ENCODE measurements at regions not wholly inside any gene's neighbourhood (a gene's known extent, or its start where the extent isn't known, plus 50 kb on each side); places are given as distances from the start of the nearest gene placed in this dataset.

GRCh38 chr18:40863801-40864200 is 1091.2 kb upstream of the PIK3C3 start:
- no peaks in the 10 kb centered on the region for H3K9me3 ChIP-seq
- no peak overlapping the region for H3K27ac ChIP-seq
- WGBS = 49% methylated on average over 3 of the region's 3 CpGs
- TF ChIP-seq EP300 (IDR thresholded peaks at IDR 0.05) = no peak
- TF ChIP-seq POLR2A (IDR thresholded peaks at IDR 0.05) = no peak
- TF ChIP-seq POLR2AphosphoS5 (IDR thresholded peaks at IDR 0.05) = no peak
- no peak for TF ChIP-seq CTCF (IDR thresholded peaks at IDR 0.05)
- no peaks in the 10 kb centered on the region for H3K36me3 ChIP-seq
- H3K27me3 ChIP-seq = no peaks in the 10 kb centered on the region
- no peaks in the 10 kb centered on the region for H3K4me1 ChIP-seq
- H3K4me3 ChIP-seq = no peak overlapping the region
- no peak for DNase-seq (ENCODE audit: low spot score in 2 of 2)

- H3K4me3 ChIP-seq = no peak overlapping the region
- no peak for DNase-seq (ENCODE audit: low spot score in 2 of 2)
- 62% methylated on average over 2 of the region's 2 CpGs for WGBS
- no peaks in the 10 kb centered on the region for H3K36me3 ChIP-seq
- H3K27me3 ChIP-seq = no peaks in the 10 kb centered on the region
- H3K27ac ChIP-seq = no peak overlapping the region
- no peaks in the 10 kb centered on the region for H3K9me3 ChIP-seq
- H3K4me1 ChIP-seq = no peaks in the 10 kb centered on the region
- no peak for TF ChIP-seq POLR2A (IDR thresholded peaks at IDR 0.05)
- TF ChIP-seq CTCF (IDR thresholded peaks at IDR 0.05) = no peak
- no peak for TF ChIP-seq EP300 (IDR thresholded peaks at IDR 0.05)
- no peak for TF ChIP-seq POLR2AphosphoS5 (IDR thresholded peaks at IDR 0.05)
Measured at GRCh38 chr18:40860189-40860588, 1094.8 kb upstream of the PIK3C3 start.

GRCh38 chr18:40855661-40856060 is 1099.4 kb upstream of the PIK3C3 start:
- WGBS = 72% methylated on average over 4 of the region's 4 CpGs
- no peak for DNase-seq (ENCODE audit: low spot score in 2 of 2)
- TF ChIP-seq POLR2AphosphoS5 (IDR thresholded peaks at IDR 0.05) (no peak), POLR2A (IDR thresholded peaks at IDR 0.05) (no peak), EP300 (IDR thresholded peaks at IDR 0.05) (no peak), CTCF (IDR thresholded peaks at IDR 0.05) (no peak)

GRCh38 chr18:40852406-40852805 is 1102.6 kb upstream of the PIK3C3 start:
- TF ChIP-seq POLR2A (IDR thresholded peaks at IDR 0.05) (no peak), CTCF (IDR thresholded peaks at IDR 0.05) (no peak), POLR2AphosphoS5 (IDR thresholded peaks at IDR 0.05) (no peak), EP300 (IDR thresholded peaks at IDR 0.05) (no peak)
- H3K4me3 ChIP-seq = no peak overlapping the region
- no peak for DNase-seq (ENCODE audit: low spot score in 2 of 2)
- no peaks in the 10 kb centered on the region for H3K9me3 ChIP-seq
- WGBS = 98% methylated on average over 2 of the region's 2 CpGs
- no peaks in the 10 kb centered on the region for H3K4me1 ChIP-seq
- no peak overlapping the region for H3K27ac ChIP-seq
- H3K36me3 ChIP-seq = no peaks in the 10 kb centered on the region
- H3K27me3 ChIP-seq = no peaks in the 10 kb centered on the region

More at GRCh38 chr18:40855661-40856060, 1099.4 kb upstream of the PIK3C3 start:
- H3K4me3 ChIP-seq = no peak overlapping the region
- H3K27ac ChIP-seq = no peak overlapping the region
- H3K36me3 ChIP-seq = no peaks in the 10 kb centered on the region
- H3K4me1 ChIP-seq = no peaks in the 10 kb centered on the region
- H3K27me3 ChIP-seq = no peaks in the 10 kb centered on the region
- no peaks in the 10 kb centered on the region for H3K9me3 ChIP-seq

- no peak for DNase-seq (ENCODE audit: low spot score in 2 of 2)
- Histone ChIP-seq H3K27ac (no peak overlapping the region), H3K4me1 (no peaks in the 10 kb centered on the region), H3K9me3 (no peaks in the 10 kb centered on the region), H3K36me3 (no peaks in the 10 kb centered on the region), H3K4me3 (no peak overlapping the region), H3K27me3 (no peaks in the 10 kb centered on the region)
- no peak for TF ChIP-seq EP300 (IDR thresholded peaks at IDR 0.05)
- no peak for TF ChIP-seq CTCF (IDR thresholded peaks at IDR 0.05)
- TF ChIP-seq POLR2AphosphoS5 (IDR thresholded peaks at IDR 0.05) = no peak
- no peak for TF ChIP-seq POLR2A (IDR thresholded peaks at IDR 0.05)
- WGBS = 41% methylated on average over 3 of the region's 3 CpGs
Measured at GRCh38 chr18:40851014-40851429, 1104.0 kb upstream of the PIK3C3 start.
